GM12878 (cell line): ENCODE measurements at regions not wholly inside any gene's neighbourhood (a gene's known extent, or its start where the extent isn't known, plus 50 kb on each side); places are given as distances from the start of the nearest gene placed in this dataset.

Experiments used
- ATF2 ChIP-seq: IDR thresholded peaks from 2 replicates; pipeline ENCODE4 v1.6.1; 2012; ENCODE audit warnings: low read length, inconsistent platforms
- CEBPB ChIP-seq, 2 experiments: fragments of 150-350 bp in 1 of 2; IDR thresholded peaks; 2 replicates each; pipeline ENCODE4 v1.6.1; 2012 to 2014; ENCODE audit warnings: low read depth in 2 of 2, low read length in 2 of 2, borderline replicate concordance in 1 of 2, inconsistent platforms in 1 of 2
- CTCF ChIP-seq, 3 experiments: IDR thresholded peaks in 2 of 3; conservative IDR thresholded peaks in 1 of 3; 2 replicates each; pipeline ENCODE4 v1.5.1; 2011; ENCODE audit warnings: low read depth in 3 of 3, low read length in 3 of 3, mild to moderate bottlenecking in 3 of 3, control low read depth in 2 of 3, moderate library complexity in 2 of 3, inconsistent platforms in 1 of 3, mixed read lengths in 1 of 3; ENCODE audit not compliant: control insufficient read depth in 2 of 3, insufficient read depth in 1 of 3; ENCODE audit errors: extremely low read depth in 1 of 3
- GABPA ChIP-seq: IDR thresholded peaks from 2 replicates; pipeline ENCODE4 v1.6.1; 2014; ENCODE audit warnings: antibody characterized with exemption, low read depth, mild to moderate bottlenecking, inconsistent platforms
- TCF3 ChIP-seq: IDR thresholded peaks from 2 replicates; pipeline ENCODE4 v1.6.1; 2012; ENCODE audit warnings: low read depth, mild to moderate bottlenecking, low read length, borderline replicate concordance; ENCODE audit not compliant: insufficient read depth
- TF ChIP-seq, protein P1 (sequence below): fragments of 450-650 bp; IDR thresholded peaks from 2 replicates; pipeline ENCODE4 v1.6.1; 2018; ENCODE audit warnings: mild to moderate bottlenecking, low read depth, moderate library complexity; ENCODE audit not compliant: partially characterized antibody

GRCh38 chr5:122639864-122640263 lies 135.0 kb upstream of the SNX2 start:
- TF ChIP-seq ATF2 (no peak), CTCF (IDR thresholded peaks at IDR 0.05 in 2 of 3, conservative IDR thresholded peaks at IDR 0.05 in 1 of 3; ENCODE audit: control insufficient read depth in 2 of 3, extremely low read depth in 1 of 3, insufficient read depth in 1 of 3, low read depth in 3 of 3, low read length in 3 of 3) (no peak), GABPA (no peak), TCF3 (no peak), CEBPB (IDR thresholded peaks at IDR 0.05; ENCODE audit: borderline replicate concordance in 1 of 2, low read depth in 2 of 2, low read length in 2 of 2) (no peak)
- TF ChIP-seq, protein P1, sequence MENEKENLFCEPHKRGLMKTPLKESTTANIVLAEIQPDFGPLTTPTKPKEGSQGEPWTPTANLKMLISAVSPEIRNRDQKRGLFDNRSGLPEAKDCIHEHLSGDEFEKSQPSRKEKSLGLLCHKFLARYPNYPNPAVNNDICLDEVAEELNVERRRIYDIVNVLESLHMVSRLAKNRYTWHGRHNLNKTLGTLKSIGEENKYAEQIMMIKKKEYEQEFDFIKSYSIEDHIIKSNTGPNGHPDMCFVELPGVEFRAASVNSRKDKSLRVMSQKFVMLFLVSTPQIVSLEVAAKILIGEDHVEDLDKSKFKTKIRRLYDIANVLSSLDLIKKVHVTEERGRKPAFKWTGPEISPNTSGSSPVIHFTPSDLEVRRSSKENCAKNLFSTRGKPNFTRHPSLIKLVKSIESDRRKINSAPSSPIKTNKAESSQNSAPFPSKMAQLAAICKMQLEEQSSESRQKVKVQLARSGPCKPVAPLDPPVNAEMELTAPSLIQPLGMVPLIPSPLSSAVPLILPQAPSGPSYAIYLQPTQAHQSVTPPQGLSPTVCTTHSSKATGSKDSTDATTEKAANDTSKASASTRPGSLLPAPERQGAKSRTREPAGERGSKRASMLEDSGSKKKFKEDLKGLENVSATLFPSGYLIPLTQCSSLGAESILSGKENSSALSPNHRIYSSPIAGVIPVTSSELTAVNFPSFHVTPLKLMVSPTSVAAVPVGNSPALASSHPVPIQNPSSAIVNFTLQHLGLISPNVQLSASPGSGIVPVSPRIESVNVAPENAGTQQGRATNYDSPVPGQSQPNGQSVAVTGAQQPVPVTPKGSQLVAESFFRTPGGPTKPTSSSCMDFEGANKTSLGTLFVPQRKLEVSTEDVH, result no peak
